Right lobe of liver (tissue), 4 donors: ENCODE measurements at regions not wholly inside any gene's neighbourhood (a gene's known extent, or its start where the extent isn't known, plus 50 kb on each side); places are given as distances from the start of the nearest gene placed in this dataset.

Source experiments
- POLR2A ChIP-seq: fragments of 450-650 bp; IDR thresholded peaks from one replicate; pipeline ENCODE4 v1.6.1; 2017; ENCODE audit warnings: antibody characterized with exemption, mild to moderate bottlenecking
- TF ChIP-seq, protein P1 (sequence below), 4 donors: fragments of 200-600 bp in 3 of 4; fragments of 450-650 bp in 1 of 4; IDR thresholded peaks; one replicate each; pipeline versions ENCODE4 v1.5.1 to v1.8.0; 2016 to 2022; ENCODE audit warnings: antibody characterized with exemption in 4 of 4, mild to moderate bottlenecking in 2 of 4
- donor health status: DM: no; HTN: no; CAD: no.
- donor health status: DM: no; HTN: no; CAD: no.
- donor health status: DM: no; HTN: yes; CAD: no.

DNA sequence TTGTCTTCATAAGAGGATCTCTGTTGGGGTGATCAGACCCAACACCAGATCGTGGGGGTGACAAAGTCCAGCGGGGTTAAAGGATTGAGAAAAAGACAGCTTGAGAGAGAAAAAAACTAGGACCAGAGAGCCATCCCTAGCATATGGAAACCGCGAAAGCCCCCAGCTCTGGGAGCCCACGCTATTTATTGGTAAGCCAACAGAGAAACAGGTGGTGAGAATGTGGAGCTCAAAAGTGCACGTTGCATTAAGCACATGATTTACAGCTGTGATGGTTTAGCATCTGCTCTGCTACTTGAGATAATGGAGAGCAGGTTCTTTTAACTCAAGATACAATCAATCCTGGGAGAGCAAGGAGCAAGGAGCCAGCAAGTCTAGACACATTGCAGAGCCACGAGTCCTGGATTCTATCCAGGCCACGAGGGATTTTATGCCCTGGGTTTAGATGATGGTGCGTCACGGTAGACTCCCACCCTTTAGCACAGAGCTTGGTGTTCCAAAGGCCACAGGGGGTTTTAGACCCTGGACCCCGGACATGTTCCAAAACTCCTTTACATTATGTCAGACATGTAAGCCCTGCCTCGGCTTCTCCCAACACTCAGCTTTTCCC lies 755.2 kb upstream of the SORCS1 start:
- TF ChIP-seq, protein P1, sequence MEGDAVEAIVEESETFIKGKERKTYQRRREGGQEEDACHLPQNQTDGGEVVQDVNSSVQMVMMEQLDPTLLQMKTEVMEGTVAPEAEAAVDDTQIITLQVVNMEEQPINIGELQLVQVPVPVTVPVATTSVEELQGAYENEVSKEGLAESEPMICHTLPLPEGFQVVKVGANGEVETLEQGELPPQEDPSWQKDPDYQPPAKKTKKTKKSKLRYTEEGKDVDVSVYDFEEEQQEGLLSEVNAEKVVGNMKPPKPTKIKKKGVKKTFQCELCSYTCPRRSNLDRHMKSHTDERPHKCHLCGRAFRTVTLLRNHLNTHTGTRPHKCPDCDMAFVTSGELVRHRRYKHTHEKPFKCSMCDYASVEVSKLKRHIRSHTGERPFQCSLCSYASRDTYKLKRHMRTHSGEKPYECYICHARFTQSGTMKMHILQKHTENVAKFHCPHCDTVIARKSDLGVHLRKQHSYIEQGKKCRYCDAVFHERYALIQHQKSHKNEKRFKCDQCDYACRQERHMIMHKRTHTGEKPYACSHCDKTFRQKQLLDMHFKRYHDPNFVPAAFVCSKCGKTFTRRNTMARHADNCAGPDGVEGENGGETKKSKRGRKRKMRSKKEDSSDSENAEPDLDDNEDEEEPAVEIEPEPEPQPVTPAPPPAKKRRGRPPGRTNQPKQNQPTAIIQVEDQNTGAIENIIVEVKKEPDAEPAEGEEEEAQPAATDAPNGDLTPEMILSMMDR (IDR thresholded peaks at IDR 0.05) = no peak
- TF ChIP-seq POLR2A = no peak
